GM21381 (cell line): ENCODE measurements at regions not wholly inside any gene's neighbourhood (a gene's known extent, or its start where the extent isn't known, plus 50 kb on each side); places are given as distances from the start of the nearest gene placed in this dataset.
"Not testable (repeated sequence)": the region's sequence is repeated elsewhere in the genome, so short reads cannot be mapped to it uniquely, and the experiment has no call there.

Source experiments
- ATAC-seq: cut with Tn5 transposase; IDR thresholded peaks from one replicate; pipeline ENCODE4 v1.9.1; 2021; ENCODE audit warnings: mild to moderate bottlenecking, moderate library complexity; ENCODE audit not compliant: unreplicated experiment

DNA sequence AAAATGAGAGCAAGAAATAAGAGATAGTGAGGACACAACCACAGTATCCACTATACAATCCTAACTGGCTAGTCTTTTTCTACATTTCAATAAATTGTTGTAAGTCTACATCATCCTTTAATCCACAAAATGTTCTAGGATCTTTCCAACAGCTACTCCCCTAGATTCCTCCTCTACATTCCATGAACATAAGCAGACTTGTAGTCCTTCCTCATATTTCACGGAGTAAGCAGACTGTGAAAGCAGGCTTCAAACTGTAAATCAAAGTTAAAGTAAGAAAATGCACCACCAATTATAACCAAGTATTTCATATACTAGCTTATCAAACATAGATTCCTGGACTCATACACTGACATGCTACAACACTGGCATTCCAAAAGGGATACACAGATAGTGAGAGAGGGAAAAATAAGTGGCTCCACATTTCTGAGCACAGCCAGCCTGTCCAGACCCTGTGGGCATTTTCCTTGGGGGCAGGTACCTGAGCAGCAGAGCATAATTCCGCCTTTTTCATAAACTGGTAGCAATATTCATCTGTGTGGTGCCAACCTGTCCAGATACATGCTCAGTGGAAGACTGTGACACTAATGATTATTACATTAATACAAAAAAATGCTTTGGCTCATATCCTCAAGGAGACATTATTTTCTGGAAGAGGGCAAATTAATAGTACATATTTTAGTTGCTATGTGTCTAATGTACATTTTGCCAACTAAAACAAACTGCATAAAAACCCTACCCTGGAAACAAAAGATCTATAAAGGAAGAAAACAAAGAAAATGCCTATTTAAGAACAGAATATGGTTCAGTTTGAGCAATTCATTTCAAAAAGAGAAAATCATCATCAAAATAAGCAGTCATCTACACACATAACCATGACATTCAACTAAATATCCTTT is 113.3 kb upstream of the FSCB start:
- no peak for ATAC-seq

DNA sequence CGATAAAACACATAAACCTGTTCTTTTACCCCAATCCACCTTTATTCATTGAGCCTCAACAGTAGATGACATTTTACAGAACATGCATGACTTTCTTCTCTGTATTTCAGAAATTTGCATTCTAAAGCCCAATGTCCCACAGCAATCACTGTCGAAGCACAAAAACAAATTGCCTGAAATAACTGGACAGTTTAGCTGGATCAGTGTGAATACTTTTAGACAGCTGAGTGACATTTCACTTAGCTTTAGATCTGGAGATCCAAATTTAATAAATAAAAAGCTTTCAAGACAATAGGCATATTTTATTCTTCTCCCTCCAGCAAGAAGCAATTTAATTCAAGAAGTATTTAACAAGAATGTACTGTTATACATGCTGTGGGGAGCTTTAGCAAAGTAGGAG is 109.1 kb upstream of the FSCB start:
- ATAC-seq: no peak

- ATAC-seq: no peak
Measured at GRCh38 chr14:44613061-44613712, 106.1 kb upstream of the FSCB start.

GRCh38 chr14:44612002-44612401 is 104.9 kb upstream of the FSCB start:
- ATAC-seq: no peak

DNA sequence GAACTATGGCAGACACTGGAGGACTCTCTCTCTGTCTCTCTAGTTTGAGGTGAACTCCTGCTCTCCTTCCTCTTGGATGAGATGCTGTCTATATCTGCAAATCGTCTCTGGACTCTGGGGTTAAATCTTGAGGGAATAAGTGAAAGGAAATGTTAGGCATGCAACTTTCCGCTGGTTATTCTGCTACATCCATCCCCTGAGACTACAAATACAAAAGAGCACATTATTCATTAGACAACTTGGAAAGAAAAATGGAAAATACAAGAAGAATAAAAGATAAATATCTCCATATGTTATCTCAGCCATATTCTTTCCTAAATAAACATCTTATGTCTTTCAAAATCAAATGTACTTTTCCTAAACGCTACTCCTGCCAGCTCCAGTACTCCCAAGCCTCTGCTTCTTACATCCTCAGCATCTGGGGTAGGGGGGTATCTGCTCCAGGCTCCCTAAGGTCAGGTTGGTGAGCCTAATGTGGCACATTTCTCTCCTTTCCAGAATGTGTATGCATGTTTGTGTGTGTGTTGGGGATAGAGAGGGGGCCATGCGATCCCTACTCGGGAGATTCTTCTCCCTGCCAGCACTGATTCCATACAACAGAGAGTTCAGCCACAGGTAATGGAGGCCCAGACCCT is 102.9 kb upstream of the FSCB start:
- ATAC-seq: no peak

DNA sequence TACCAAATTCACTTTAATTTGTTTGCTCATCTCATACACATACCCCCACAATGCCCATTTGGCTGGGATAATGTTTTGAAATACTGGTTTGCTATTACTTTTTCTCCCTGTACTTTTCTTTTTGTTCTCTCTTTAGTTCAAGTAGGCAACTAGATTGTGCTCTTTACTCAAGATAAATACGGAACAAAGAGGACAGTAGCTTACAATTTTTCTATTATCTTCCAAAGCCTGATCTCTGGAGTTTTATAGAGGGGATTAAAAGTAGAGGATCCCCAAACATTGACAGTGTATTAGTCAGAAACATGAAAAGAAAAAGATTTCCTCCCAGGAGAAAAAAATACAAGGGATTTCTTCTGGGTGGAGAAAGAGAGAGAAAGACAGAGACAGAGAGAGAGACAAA is 102.1 kb upstream of the FSCB start:
- no peak for ATAC-seq

DNA sequence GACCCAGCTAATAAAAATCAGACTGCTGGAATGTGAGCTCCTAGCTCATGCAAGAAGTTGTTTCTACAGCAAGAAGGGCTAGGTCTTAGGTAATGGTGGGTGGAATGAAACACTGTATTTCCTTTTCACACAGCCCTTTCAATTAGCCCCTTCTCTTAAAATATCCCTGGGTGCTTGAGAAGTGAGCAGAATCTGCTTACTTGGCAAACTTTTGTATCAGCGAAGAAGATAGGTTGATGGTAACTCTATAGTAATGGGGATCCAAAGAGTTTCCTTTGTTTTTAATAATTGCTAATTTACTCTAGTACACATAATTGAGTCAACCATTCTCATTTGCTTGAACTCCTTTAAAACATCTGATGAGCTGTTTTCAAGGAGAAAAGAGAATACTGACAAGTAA is 100.6 kb upstream of the FSCB start:
- ATAC-seq: no peak

GRCh38 chr14:44606576-44606975 is 99.5 kb upstream of the FSCB start:
- no peak for ATAC-seq

GRCh38 chr14:44601266-44601665 is 94.2 kb upstream of the FSCB start:
- ATAC-seq: not testable (repeated sequence)

DNA sequence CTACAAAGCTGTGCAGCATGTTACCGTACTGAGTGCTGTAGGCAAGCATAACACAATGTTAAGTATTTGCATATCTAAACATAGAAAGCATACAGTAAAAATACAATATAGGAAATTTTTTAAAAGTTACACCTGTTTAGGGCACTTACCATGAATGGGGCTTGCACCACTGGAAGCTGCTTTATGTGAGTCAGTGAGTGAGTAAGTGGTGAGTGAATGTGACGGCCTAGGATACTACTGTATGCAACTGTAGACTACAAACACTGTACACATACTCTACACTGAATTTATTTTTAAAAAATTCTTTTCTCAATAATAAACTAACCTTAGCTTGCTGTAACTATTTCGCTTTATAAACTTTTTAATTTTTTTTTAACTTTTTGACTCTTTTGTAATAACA is 82.1 kb upstream of the FSCB start:
- ATAC-seq: no peak

- ATAC-seq: no peak
Measured at GRCh38 chr14:44586910-44587309, 79.8 kb upstream of the FSCB start.

GRCh38 chr14:44576356-44576755 is 69.3 kb upstream of the FSCB start:
- no peak for ATAC-seq

GRCh38 chr14:44567997-44568396 is 60.9 kb upstream of the FSCB start:
- ATAC-seq: no peak

DNA sequence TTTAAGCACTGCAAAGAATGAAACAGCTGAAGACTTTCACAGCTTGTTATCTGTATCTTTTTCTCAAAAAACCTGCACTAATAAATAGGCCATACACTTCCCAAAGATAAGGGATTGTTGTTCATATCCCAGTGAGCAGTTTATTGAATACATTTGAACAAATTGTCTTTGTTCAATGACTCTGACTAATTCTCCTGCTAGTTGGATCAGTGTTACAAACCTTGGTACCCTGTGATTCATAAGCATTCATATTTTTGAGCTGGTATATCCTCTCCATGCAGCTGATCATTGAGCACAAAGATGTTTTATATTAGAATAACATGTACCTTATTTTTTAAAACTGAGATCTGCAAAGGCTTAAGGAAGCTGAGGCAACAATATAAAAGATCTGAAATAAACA is 58.9 kb upstream of the FSCB start:
- no peak for ATAC-seq

DNA sequence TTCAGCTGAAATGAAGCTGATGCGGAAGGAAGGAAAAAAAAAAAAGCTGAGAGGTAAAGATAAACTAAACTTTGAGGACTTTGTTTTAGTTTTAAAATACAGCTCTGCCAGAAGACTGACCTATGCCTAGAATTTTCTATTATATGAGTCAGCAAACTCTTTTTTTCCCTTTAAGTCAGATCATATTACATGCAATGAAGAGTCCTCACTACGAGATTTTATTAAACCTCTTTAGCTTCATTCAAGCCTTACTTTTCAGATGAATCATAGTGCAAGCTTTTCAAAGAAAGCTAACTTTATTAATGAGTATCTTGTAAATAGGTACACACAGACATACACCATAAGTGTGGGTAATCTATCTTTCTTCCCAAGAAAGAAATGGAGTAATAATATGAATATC is 57.8 kb upstream of the FSCB start:
- no peak for ATAC-seq
